IMR-90 (cell line): ENCODE measurements at regions not wholly inside any gene's neighbourhood (a gene's known extent, or its start where the extent isn't known, plus 50 kb on each side); places are given as distances from the start of the nearest gene placed in this dataset.

Experiments used
- ATAC-seq: fragments of 200-7000 bp; cut with Tn5 transposase; 2 replicates; pipeline ENCODE4 v1.9.1; 2020; ENCODE audit warnings: low read depth, mild to moderate bottlenecking, moderate library complexity
- BruUV-seq: library from RNA; stranded (reverse); fragments of 400-500 nt; replicated peaks from 2 replicates; lab custom pipeline; 2021; lab: Mats Ljungman, UMichigan
- CTCF ChIA-PET: fragments of 300-600 bp; formaldehyde crosslinking; extraction: SDS; loops from one replicate; lab custom pipeline; 2021; ENCODE audit warnings: antibody characterized with exemption; lab: Yijun Ruan, JAX
- POLR2A ChIA-PET: fragments of 300-600 bp; sonication (Branson Sonifier 250); formaldehyde crosslinking; loops from one replicate; lab custom pipeline; 2022; ENCODE audit warnings: antibody characterized with exemption; ENCODE audit not compliant: unreplicated experiment; lab: Charles Lee
- DNase-seq: peaks from one replicate; pipeline ENCODE4 v3.0.0; 2013
- H2AFZ ChIP-seq: replicated peaks from 2 replicates; pipeline ENCODE3; 2013; ENCODE audit warnings: low read length, mild to moderate bottlenecking; ENCODE audit not compliant: poor library complexity
- H2AK5ac ChIP-seq: 2 replicates; pipeline ENCODE4 v1.6.1; 2013; ENCODE audit warnings: low read depth, low read length, inconsistent platforms
- H2AK9ac ChIP-seq: replicated peaks from 2 replicates; pipeline ENCODE3; 2013; ENCODE audit warnings: mild to moderate bottlenecking, low read depth, low read length, moderate library complexity; ENCODE audit not compliant: poor library complexity
- H2BK120ac ChIP-seq: 2 replicates; pipeline ENCODE4 v1.6.1; 2013; ENCODE audit warnings: low read depth, low read length, inconsistent platforms
- H2BK15ac ChIP-seq: 3 replicates; pipeline ENCODE4 v1.6.1; 2013; ENCODE audit warnings: low read depth, low read length, inconsistent platforms
- H2BK20ac ChIP-seq: 2 replicates; pipeline ENCODE4 v1.6.1; 2013; ENCODE audit warnings: low read depth, mild to moderate bottlenecking, inconsistent platforms, low read length, moderate library complexity
- H2BK5ac ChIP-seq: 2 replicates; pipeline ENCODE4 v1.6.1; 2013; ENCODE audit warnings: mild to moderate bottlenecking, low read depth, low read length, inconsistent platforms; ENCODE audit not compliant: poor library complexity, severe bottlenecking
- H3K14ac ChIP-seq: replicated peaks from 2 replicates; pipeline ENCODE4 v1.6.1; 2013; ENCODE audit warnings: low read depth, low read length, inconsistent platforms
- H3K18ac ChIP-seq: 2 replicates; pipeline ENCODE4 v1.6.1; 2013; ENCODE audit warnings: low read depth, low read length, control low read depth
- H3K23ac ChIP-seq: 2 replicates; pipeline ENCODE4 v1.6.1; 2013; ENCODE audit warnings: low read depth, low read length, inconsistent platforms
- H3K27ac ChIP-seq: 2 replicates; pipeline ENCODE4 v1.5.1; 2013; ENCODE audit warnings: mild to moderate bottlenecking, control low read depth, low read length; ENCODE audit not compliant: insufficient read depth
- H3K27me3 ChIP-seq: 2 replicates; pipeline ENCODE4 v1.6.1; 2013; ENCODE audit warnings: low read length; ENCODE audit not compliant: control insufficient read depth, insufficient read depth
- H3K36me3 ChIP-seq: 2 replicates; pipeline ENCODE4 v1.6.1; 2013; ENCODE audit warnings: low read length, mixed read lengths; ENCODE audit not compliant: control insufficient read depth, insufficient read depth
- H3K4ac ChIP-seq: 2 replicates; pipeline ENCODE4 v1.6.1; 2013; ENCODE audit warnings: low read depth, low read length, inconsistent platforms
- H3K4me1 ChIP-seq: 2 replicates; pipeline ENCODE4 v1.6.1; 2013; ENCODE audit warnings: low read length, mixed read lengths; ENCODE audit not compliant: control insufficient read depth, insufficient read depth
- H3K4me2 ChIP-seq: 2 replicates; pipeline ENCODE4 v1.6.1; 2013; ENCODE audit warnings: low read depth, mild to moderate bottlenecking, control low read depth, low read length, moderate library complexity
- H3K4me3 ChIP-seq: 2 replicates; pipeline ENCODE4 v1.5.1; 2013; ENCODE audit warnings: low read depth, mild to moderate bottlenecking, control low read depth, low read length, moderate library complexity; ENCODE audit not compliant: insufficient read depth
- H3K56ac ChIP-seq: 2 replicates; pipeline ENCODE4 v1.6.1; 2013; ENCODE audit warnings: low read length, inconsistent platforms; ENCODE audit not compliant: insufficient read depth; ENCODE audit errors: extremely low read depth
- H3K79me1 ChIP-seq, 2 experiments: 2 replicates each; pipeline ENCODE4 v1.6.1; 2013; ENCODE audit warnings: low read length in 2 of 2, inconsistent platforms in 1 of 2, low read depth in 1 of 2
- H3K9ac ChIP-seq: 2 replicates; pipeline ENCODE4 v1.6.1; 2013; ENCODE audit warnings: low read depth, low read length, control low read depth
- H3K9me1 ChIP-seq: 2 replicates; pipeline ENCODE4 v1.6.1; 2013; ENCODE audit warnings: low read length, inconsistent platforms; ENCODE audit not compliant: insufficient read depth
- H3K9me3 ChIP-seq: 2 replicates; pipeline ENCODE4 v1.6.1; 2013; ENCODE audit warnings: low read length; ENCODE audit not compliant: control insufficient read depth, insufficient read depth
- H4K20me1 ChIP-seq: 2 replicates; pipeline ENCODE4 v1.6.1; 2013; ENCODE audit warnings: low read length, inconsistent platforms; ENCODE audit not compliant: insufficient read depth
- H4K5ac ChIP-seq: 2 replicates; pipeline ENCODE4 v1.6.1; 2013; ENCODE audit warnings: mild to moderate bottlenecking, low read depth, low read length, control low read depth
- H4K8ac ChIP-seq, 2 experiments: 2 replicates each; pipeline ENCODE4 v1.6.1; 2013; ENCODE audit warnings: low read depth in 2 of 2, low read length in 2 of 2, control low read depth in 1 of 2, inconsistent platforms in 1 of 2
- H4K91ac ChIP-seq: 2 replicates; pipeline ENCODE4 v1.6.1; 2013; ENCODE audit warnings: low read depth, low read length, inconsistent platforms; ENCODE audit not compliant: insufficient read depth
- BHLHE40 ChIP-seq: fragments of 150-350 bp; IDR thresholded peaks from 2 replicates; pipeline ENCODE4 v1.6.1; 2016; ENCODE audit warnings: mild to moderate bottlenecking, low read depth, low read length
- MXI1 ChIP-seq: IDR thresholded peaks from 2 replicates; pipeline ENCODE4 v1.6.1; 2012; ENCODE audit warnings: low read depth, mild to moderate bottlenecking, low read length, moderate library complexity, borderline replicate concordance
- RFX5 ChIP-seq: IDR thresholded peaks from 2 replicates; pipeline ENCODE4 v1.8.0; 2012; ENCODE audit warnings: low read depth, mild to moderate bottlenecking, low read length, moderate library complexity
- WGBS, 2 experiments: methylation state at CpG; one replicate each; pipeline versions ENCODE4 v1.1.5 to v1.1.7; 2013; ENCODE audit warnings: missing lambda C conversion rate in 2 of 2; ENCODE audit not compliant: insufficient read length in 1 of 2; ENCODE audit errors: extremely low coverage in 2 of 2; 5-methylcytosine and 5-hydroxymethylcytosine counted together
- dilution Hi-C: fragments of 300-500 bp; cut with HindIII; formaldehyde crosslinking; loops from one replicate; pipeline ENCODE4 v1.14.3; 2018; ENCODE audit warnings: low sequenced_read_pairs; ENCODE audit not compliant: unreplicated experiment
- in situ Hi-C: fragments of 300-500 bp; cut with MboI; formaldehyde crosslinking; loops from 3 replicates; pipeline ENCODE4 v1.14.3; 2019; ENCODE audit warnings: low sequenced_read_pairs, inconsistent platforms, mixed read lengths
- intact Hi-C: fragments of 100-400 bp; cut with micrococcal nuclease; formaldehyde crosslinking; loops from 2 replicates; pipeline ENCODE4 v1.10.0; 2022

GRCh38 chr4:146061610-146062334 is 113.7 kb upstream of the LSM6 start:
- peaks cover 3% of the 10 kb centered on the region; the same call in 1 of the 2 replicates for H3K27me3 ChIP-seq
- no peaks in the 10 kb centered on the region for H3K36me3 ChIP-seq
- no peak overlapping the region for H3K4me3 ChIP-seq
- DNase-seq (no peak), ATAC-seq (no peak)
- ChIA-PET POLR2A (no interaction called here), CTCF (interaction anchor here (0.7 kb wide), 1 partner anchor 29 kb away, joined by 4 read pairs; no protein-coding TSS in a partner anchor)
- H3K9ac ChIP-seq = no peak overlapping the region
- no peak overlapping the region for H2AK5ac ChIP-seq
- in situ Hi-C loops = no loop called here
- no peaks in the 10 kb centered on the region for H3K4me1 ChIP-seq
- H4K91ac ChIP-seq = no peak overlapping the region
- no peak overlapping the region for H2BK120ac ChIP-seq
- TF ChIP-seq RFX5 = no peak
- no peak for TF ChIP-seq BHLHE40
- no peak for TF ChIP-seq MXI1
- H2AK9ac ChIP-seq = no peak overlapping the region
- H3K14ac ChIP-seq = no peak overlapping the region
- no peak overlapping the region for H3K56ac ChIP-seq
- H3K9me1 ChIP-seq = no peaks in the 10 kb centered on the region
- no peak overlapping the region for H3K27ac ChIP-seq
- no peak overlapping the region for H4K8ac ChIP-seq
- no peak overlapping the region for H2BK15ac ChIP-seq
- no peaks in the 10 kb centered on the region for H3K79me1 ChIP-seq
- no peak overlapping the region for H3K23ac ChIP-seq
- H3K18ac ChIP-seq = no peak overlapping the region
- no peak overlapping the region for H3K4me2 ChIP-seq
- H4K20me1 ChIP-seq = no peaks in the 10 kb centered on the region
- no peak overlapping the region for H3K4ac ChIP-seq
- no peaks in the 10 kb centered on the region for H3K9me3 ChIP-seq
- H4K5ac ChIP-seq = no peak overlapping the region
- H2AFZ ChIP-seq = no peak overlapping the region
- intact Hi-C loops = loop anchor here (5.0 kb wide), 1 partner anchor 106 kb away; no protein-coding TSS in a partner anchor
- H2BK20ac ChIP-seq = no peak overlapping the region
- no peak overlapping the region for H2BK5ac ChIP-seq
- 0% methylated on average over 1 of the region's 4 CpGs; no CpG with 5 or more reads in 1 of the 2 experiments for WGBS, 2 experiments
- BruUV-seq = no TSS peak
- dilution Hi-C loops = no loop called here
